ENCODE measurements at regions not wholly inside any gene's neighbourhood (a gene's known extent, or its start where the extent isn't known, plus 50 kb on each side); places are given as distances from the start of the nearest gene placed in this dataset.

DNA sequence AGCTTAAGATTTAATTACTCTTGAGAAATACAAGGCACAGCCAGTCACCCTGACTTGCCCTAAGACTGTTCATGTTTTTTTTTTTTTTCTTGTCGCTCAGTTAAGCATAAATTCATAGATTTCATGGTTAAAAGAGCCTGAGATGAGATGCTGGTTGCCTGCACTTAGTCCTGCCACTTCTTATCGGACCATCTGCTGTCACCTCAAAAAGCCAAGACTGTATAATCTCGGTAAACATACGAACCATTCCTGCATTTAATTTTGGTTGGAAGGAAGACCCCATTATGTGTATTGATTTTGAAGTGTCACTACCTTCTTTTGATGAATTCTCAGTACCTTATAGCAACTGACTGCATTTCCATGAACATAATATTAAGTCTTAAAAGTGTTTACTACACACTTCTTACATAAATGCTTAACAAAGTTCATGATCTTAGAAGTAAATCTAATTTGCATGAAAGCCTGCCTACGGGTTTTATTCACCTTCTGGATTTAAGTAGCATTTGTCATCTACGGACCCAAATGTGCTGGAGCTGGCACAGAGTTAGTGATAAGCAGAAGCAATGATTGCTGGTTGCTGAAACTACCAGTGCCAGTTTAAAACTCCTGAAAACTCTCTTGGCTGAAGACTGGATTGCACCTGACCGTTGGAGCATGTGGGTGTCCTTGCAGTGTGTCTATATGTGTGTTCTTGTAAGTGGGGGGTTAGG lies 843.4 kb downstream of the TMEM182 start:
- TF ChIP-seq, protein P1, sequence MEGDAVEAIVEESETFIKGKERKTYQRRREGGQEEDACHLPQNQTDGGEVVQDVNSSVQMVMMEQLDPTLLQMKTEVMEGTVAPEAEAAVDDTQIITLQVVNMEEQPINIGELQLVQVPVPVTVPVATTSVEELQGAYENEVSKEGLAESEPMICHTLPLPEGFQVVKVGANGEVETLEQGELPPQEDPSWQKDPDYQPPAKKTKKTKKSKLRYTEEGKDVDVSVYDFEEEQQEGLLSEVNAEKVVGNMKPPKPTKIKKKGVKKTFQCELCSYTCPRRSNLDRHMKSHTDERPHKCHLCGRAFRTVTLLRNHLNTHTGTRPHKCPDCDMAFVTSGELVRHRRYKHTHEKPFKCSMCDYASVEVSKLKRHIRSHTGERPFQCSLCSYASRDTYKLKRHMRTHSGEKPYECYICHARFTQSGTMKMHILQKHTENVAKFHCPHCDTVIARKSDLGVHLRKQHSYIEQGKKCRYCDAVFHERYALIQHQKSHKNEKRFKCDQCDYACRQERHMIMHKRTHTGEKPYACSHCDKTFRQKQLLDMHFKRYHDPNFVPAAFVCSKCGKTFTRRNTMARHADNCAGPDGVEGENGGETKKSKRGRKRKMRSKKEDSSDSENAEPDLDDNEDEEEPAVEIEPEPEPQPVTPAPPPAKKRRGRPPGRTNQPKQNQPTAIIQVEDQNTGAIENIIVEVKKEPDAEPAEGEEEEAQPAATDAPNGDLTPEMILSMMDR (optimal IDR thresholded peaks at IDR 0.05 in 1 of 3, IDR thresholded peaks at IDR 0.05 in 1 of 3, conservative IDR thresholded peaks at IDR 0.05 in 1 of 3; ENCODE audit: extremely low read depth in 1 of 3, insufficient read depth in 2 of 3, low read length in 3 of 3): no peak
- no peak for TF ChIP-seq EZH2 (IDR thresholded peaks at IDR 0.05; ENCODE audit: low read length)
